ENCODE measurements at regions not wholly inside any gene's neighbourhood (a gene's known extent, or its start where the extent isn't known, plus 50 kb on each side); places are given as distances from the start of the nearest gene placed in this dataset.

DNA sequence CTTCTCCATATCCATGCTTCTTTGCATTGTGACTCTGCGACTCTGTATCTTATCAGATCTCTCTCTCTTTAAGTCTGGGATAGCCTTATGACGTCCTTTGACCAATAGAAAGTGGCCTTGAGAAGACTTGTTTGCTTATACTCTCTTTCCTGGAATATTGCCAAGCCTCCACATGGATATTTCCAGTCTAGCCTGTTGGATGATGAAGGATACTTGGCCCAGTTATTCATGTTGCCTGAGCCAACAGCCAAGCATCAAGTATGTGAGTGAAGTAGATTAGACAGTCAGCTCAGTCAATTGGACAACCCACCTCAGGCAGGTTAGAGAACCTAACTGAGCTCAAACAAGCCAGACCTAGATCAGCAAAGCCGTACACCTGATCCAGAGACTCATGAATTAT, 864.2 kb upstream of the MGAT4C start:
- TF ChIP-seq, protein P1, sequence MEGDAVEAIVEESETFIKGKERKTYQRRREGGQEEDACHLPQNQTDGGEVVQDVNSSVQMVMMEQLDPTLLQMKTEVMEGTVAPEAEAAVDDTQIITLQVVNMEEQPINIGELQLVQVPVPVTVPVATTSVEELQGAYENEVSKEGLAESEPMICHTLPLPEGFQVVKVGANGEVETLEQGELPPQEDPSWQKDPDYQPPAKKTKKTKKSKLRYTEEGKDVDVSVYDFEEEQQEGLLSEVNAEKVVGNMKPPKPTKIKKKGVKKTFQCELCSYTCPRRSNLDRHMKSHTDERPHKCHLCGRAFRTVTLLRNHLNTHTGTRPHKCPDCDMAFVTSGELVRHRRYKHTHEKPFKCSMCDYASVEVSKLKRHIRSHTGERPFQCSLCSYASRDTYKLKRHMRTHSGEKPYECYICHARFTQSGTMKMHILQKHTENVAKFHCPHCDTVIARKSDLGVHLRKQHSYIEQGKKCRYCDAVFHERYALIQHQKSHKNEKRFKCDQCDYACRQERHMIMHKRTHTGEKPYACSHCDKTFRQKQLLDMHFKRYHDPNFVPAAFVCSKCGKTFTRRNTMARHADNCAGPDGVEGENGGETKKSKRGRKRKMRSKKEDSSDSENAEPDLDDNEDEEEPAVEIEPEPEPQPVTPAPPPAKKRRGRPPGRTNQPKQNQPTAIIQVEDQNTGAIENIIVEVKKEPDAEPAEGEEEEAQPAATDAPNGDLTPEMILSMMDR (IDR thresholded peaks at IDR 0.05; ENCODE audit: insufficient read depth, low read depth, low read length, missing control alignments): no peak
- DNase-seq (ENCODE audit: low read depth): peak; percentile 86

DNA sequence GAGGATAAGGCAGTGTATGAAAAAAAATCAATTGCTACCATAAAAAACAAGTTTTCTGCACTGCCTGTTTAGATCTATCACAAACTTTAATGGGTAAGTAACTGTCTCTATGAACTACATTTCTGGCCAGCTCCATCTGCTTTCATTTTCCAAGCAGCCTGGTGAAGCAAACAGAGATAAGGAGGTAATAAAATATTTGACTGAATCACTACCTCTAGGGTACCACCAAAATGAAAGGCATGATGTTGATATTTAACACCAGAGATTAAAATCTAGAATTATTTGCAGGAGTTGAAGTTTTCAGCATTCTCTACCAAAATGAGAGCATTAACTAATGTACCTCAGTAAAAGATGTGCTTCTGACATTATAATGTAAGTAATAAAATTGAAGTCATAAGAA, 863.5 kb upstream of the MGAT4C start:
- H3K4me3 ChIP-seq (ENCODE audit: low read length): no peak overlapping the region
- DNase-seq (ENCODE audit: low read depth): no peak
- TF ChIP-seq, protein P1 (IDR thresholded peaks at IDR 0.05; ENCODE audit: insufficient read depth, low read depth, low read length, missing control alignments): no peak

More for the DNA sequence above, 864.2 kb upstream of the MGAT4C start:
- H3K4me3 ChIP-seq (ENCODE audit: low read length): no peak overlapping the region

DNA sequence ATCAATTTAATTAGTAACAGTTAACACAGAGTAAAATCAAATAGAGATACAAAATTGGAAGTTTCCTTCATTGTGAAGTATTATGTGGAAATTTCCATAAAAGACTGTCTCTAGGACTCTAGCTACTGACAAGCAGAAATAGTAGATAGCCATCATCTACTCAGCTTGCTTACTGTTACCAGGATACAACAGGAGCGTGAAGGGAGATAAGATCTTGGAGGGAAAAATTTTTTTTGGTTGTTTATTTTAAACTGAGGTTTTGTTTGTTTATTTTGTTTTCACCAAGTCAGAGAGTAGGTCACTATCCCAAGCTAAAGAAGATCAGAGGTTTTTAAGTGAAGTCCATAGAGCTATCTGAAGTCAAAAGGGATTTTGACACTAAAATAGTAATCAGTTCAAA, 861.3 kb upstream of the MGAT4C start:
- TF ChIP-seq, protein P1 (IDR thresholded peaks at IDR 0.05; ENCODE audit: insufficient read depth, low read depth, low read length, missing control alignments): no peak
- DNase-seq (ENCODE audit: low read depth): no peak
- H3K4me3 ChIP-seq (ENCODE audit: low read length): no peak overlapping the region

DNA sequence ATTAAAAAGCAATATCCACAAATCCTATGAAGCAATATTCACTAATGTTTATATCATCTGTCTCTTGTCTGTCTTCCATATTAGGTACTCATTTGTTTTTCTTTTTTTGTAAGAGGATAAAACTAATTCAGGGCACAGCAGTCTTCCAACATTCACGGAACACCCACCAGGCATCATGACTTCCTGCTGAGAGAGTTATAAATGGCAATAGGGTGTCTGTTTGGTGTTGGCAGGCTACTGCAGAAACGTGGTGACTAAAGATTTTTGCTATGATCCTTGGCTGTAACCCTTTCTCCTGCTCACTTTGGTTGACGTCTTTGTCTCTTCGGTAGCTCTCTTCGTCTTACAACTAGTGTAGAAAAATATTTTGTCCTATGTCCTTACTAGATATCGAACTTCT, 860.6 kb upstream of the MGAT4C start:
- DNase-seq (ENCODE audit: low read depth): no peak
- TF ChIP-seq, protein P1 (IDR thresholded peaks at IDR 0.05; ENCODE audit: insufficient read depth, low read depth, low read length, missing control alignments): no peak
- H3K4me3 ChIP-seq (ENCODE audit: low read length): no peak overlapping the region

DNA sequence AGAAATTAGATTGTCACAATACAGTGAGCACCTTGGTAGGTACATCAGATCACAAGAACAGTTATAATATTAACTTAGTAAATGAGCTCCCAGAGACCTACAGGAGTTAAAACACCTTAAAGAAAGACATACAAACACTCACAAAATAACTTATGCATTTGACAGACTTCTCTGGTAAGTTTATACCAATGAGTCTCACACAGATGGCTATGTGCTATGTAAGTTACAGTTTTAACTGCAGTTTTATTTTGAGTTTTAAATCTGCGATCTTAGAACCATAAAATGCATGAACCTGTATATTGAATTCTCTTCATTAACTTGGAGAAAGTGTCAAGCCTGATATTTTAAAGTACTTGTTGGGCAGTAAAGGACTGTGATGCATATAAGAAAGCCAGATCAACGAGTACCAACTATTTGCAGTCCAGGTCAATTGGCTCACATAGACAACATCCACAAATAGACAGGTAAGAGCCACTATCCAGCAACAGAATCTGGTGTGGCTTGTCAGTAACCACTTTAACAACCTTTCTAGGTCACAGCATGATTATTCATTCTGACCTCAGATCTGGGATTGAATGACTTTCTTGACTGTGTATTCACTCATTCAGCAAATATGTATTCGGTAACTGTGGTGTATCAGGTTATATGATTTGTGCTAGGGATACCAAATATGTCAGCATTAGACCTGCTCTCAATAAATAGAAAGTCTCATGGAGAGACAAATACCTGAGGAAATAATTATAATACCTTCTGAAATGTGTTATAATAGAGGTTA, 856.6 kb upstream of the MGAT4C start:
- H3K4me3 ChIP-seq (ENCODE audit: low read length): no peak overlapping the region
- DNase-seq (ENCODE audit: low read depth): peak; percentile 75
- TF ChIP-seq, protein P1 (IDR thresholded peaks at IDR 0.05; ENCODE audit: insufficient read depth, low read depth, low read length, missing control alignments): no peak

DNA sequence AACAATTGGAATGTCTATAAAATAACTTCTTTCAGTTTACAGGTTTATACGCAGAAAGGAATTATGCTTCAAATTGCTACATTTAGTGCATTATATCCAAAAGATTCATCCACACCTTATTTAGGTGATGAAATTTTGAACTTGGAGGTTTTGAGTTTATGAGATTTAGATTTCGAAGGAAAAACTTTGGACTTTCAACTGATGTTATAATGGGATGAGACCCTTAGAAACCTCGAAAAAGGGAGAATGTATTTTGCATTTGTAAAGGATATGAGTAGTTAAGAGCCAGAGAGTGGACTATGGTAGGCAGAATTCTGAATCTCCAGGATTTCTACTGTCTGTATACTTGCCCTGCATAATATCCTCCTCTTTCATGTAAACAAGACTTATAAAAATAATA, 851.6 kb upstream of the MGAT4C start:
- no peak overlapping the region for H3K4me3 ChIP-seq (ENCODE audit: low read length)
- TF ChIP-seq, protein P1 (IDR thresholded peaks at IDR 0.05; ENCODE audit: insufficient read depth, low read depth, low read length, missing control alignments): no peak
- no peak for DNase-seq (ENCODE audit: low read depth)

DNA sequence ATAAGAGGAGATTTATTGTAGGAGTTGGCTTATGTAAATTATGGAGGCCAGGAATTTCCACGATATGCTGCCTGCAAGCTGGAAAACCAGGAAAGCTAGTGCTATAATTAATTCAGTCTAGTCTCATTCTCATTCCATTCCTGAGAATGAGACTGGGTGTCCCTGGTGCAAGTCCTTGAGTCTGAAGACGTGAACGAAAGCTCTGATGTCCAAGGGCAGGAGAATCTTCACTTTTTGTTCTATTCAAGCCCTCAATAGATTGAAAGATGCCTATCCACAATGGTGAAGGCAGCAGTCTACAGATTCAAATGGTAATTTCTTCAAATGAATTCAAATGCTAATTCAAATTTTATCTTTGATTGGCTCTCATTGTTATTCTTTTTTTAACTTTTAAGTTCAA, 851.1 kb upstream of the MGAT4C start:
- no peak overlapping the region for H3K4me3 ChIP-seq (ENCODE audit: low read length)
- TF ChIP-seq, protein P1 (IDR thresholded peaks at IDR 0.05; ENCODE audit: insufficient read depth, low read depth, low read length, missing control alignments): no peak
- DNase-seq (ENCODE audit: low read depth): no peak
